DMS114 treated with DMSO at 0.1 percent for 48 hours (cell line): ENCODE measurements at regions not wholly inside any gene's neighbourhood (a gene's known extent, or its start where the extent isn't known, plus 50 kb on each side); places are given as distances from the start of the nearest gene placed in this dataset.
"Not testable (repeated sequence)": the region's sequence is repeated elsewhere in the genome, so short reads cannot be mapped to it uniquely, and the experiment has no call there.

Experiments
- DNase-seq: peaks from one replicate; lab custom pipeline; 2025; ENCODE audit not compliant: unreplicated experiment; lab: John Stamatoyannopoulos, UW

- no peak for DNase-seq
Observed at GRCh38 chr2:61632276-61633169, 94.4 kb upstream of the XPO1 start.

GRCh38 chr2:61631321-61631720, 93.2 kb upstream of the XPO1 start:
- no peak for DNase-seq

GRCh38 chr2:61626827-61627226, 88.7 kb upstream of the XPO1 start:
- no peak for DNase-seq

GRCh38 chr2:61623747-61624146, 85.6 kb upstream of the XPO1 start:
- no peak for DNase-seq

GRCh38 chr2:61620244-61621159, 82.3 kb upstream of the XPO1 start:
- DNase-seq = no peak

GRCh38 chr2:61619561-61619960, 81.4 kb upstream of the XPO1 start:
- DNase-seq = no peak

- no peak for DNase-seq
Observed at GRCh38 chr2:61617610-61618009, 79.5 kb upstream of the XPO1 start.

- no peak for DNase-seq
Observed at GRCh38 chr2:61605245-61605644, 67.1 kb upstream of the XPO1 start.

GRCh38 chr2:61604433-61604832, 66.3 kb upstream of the XPO1 start:
- no peak for DNase-seq

GRCh38 chr2:61598515-61599156, 60.5 kb upstream of the XPO1 start:
- not testable (repeated sequence) for DNase-seq

GRCh38 chr2:61597300-61598289, 59.4 kb upstream of the XPO1 start:
- no peak for DNase-seq

- DNase-seq = not testable (repeated sequence)
Observed at GRCh38 chr2:61594201-61594600, 56.0 kb upstream of the XPO1 start.

- DNase-seq = not testable (repeated sequence)
Observed at GRCh38 chr2:61593648-61594047, 55.5 kb upstream of the XPO1 start.

- DNase-seq = no peak
Observed at GRCh38 chr2:61590214-61590613, 52.1 kb upstream of the XPO1 start.

- no peak for DNase-seq
Observed at GRCh38 chr2:61588566-61588965, 50.4 kb upstream of the XPO1 start.
